WI38 (cell line): ENCODE measurements at regions not wholly inside any gene's neighbourhood (a gene's known extent, or its start where the extent isn't known, plus 50 kb on each side); places are given as distances from the start of the nearest gene placed in this dataset.

Experiments used
- H3K4me3 ChIP-seq: 2 replicates; pipeline ENCODE4 v1.5.1; 2011; ENCODE audit warnings: low read depth, mild to moderate bottlenecking, control low read depth, low read length
- CTCF ChIP-seq: IDR thresholded peaks from 2 replicates; pipeline ENCODE4 v1.5.1; 2012; ENCODE audit warnings: low read depth, mild to moderate bottlenecking, control low read depth, low read length

- no peak overlapping the region for H3K4me3 ChIP-seq
- no peak for TF ChIP-seq CTCF
These were observed 652.2 kb upstream of the PCDH20 start for GRCh38 chr13:62067821-62068220.

- no peak for TF ChIP-seq CTCF
- H3K4me3 ChIP-seq, result no peak overlapping the region
These were observed 649.4 kb upstream of the PCDH20 start for GRCh38 chr13:62065016-62065415.

- H3K4me3 ChIP-seq, result no peak overlapping the region
- no peak for TF ChIP-seq CTCF
These were observed 646.1 kb upstream of the PCDH20 start for GRCh38 chr13:62061751-62062150.

GRCh38 chr13:62060570-62060969 is 644.9 kb upstream of the PCDH20 start:
- H3K4me3 ChIP-seq, result no peak overlapping the region
- TF ChIP-seq CTCF, result no peak

GRCh38 chr13:62057286-62057685 is 641.6 kb upstream of the PCDH20 start:
- TF ChIP-seq CTCF, result no peak
- no peak overlapping the region for H3K4me3 ChIP-seq

- no peak for TF ChIP-seq CTCF
These were observed 634.3 kb upstream of the PCDH20 start for GRCh38 chr13:62049992-62050391.

GRCh38 chr13:62046512-62046911 is 630.9 kb upstream of the PCDH20 start:
- TF ChIP-seq CTCF, result no peak
- H3K4me3 ChIP-seq, result no peak overlapping the region

More at GRCh38 chr13:62049992-62050391, 634.3 kb upstream of the PCDH20 start:
- H3K4me3 ChIP-seq, result no peak overlapping the region
